ENCODE measurements at regions not wholly inside any gene's neighbourhood (a gene's known extent, or its start where the extent isn't known, plus 50 kb on each side); places are given as distances from the start of the nearest gene placed in this dataset.

GRCh38 chr18:38402509-38402908, 836.9 kb upstream of the CELF4 start:
- Histone ChIP-seq H3K4me1 (no peaks in the 10 kb centered on the region), H3K27me3 (replicated peaks; ENCODE audit: control insufficient read depth, insufficient read depth, low read length) (no peaks in the 10 kb centered on the region), H3K4me3 (ENCODE audit: low read depth, low read length) (no peak overlapping the region), H3K36me3 (ENCODE audit: control insufficient read depth, insufficient read depth, low read length) (no peaks in the 10 kb centered on the region), H3K9me3 (no peaks in the 10 kb centered on the region)
- H3K4me3 Mint-ChIP-seq (ENCODE audit: unreplicated experiment) = no peak overlapping the region
- no peak overlapping the region for H3K27ac Mint-ChIP-seq (ENCODE audit: unreplicated experiment)
- CTCF ChIA-PET = no interaction called here
- no peaks in the 10 kb centered on the region for H3K36me3 Mint-ChIP-seq (ENCODE audit: insufficient read depth, unreplicated experiment)
- no peaks in the 10 kb centered on the region for H3K27me3 Mint-ChIP-seq (ENCODE audit: insufficient read depth, unreplicated experiment)
- H3K4me1 Mint-ChIP-seq (ENCODE audit: low read depth, unreplicated experiment) = no peaks in the 10 kb centered on the region
- BruUV-seq (replicated peaks) = no TSS peak
- no peaks in the 10 kb centered on the region for H3K9me3 Mint-ChIP-seq (ENCODE audit: unreplicated experiment)
- TF ChIP-seq CTCF (IDR thresholded peaks at IDR 0.05; ENCODE audit: insufficient read depth in 1 of 2, low read depth in 1 of 2, low read length in 1 of 2, severe bottlenecking in 1 of 2, unreplicated experiment in 1 of 2) = no peak
- intact Hi-C loops (cut with micrococcal nuclease; ENCODE audit: unreplicated experiment) = no loop called here
- POLR2A ChIA-PET = no interaction called here
- no peak for DNase-seq

- H3K36me3 Mint-ChIP-seq (ENCODE audit: insufficient read depth, unreplicated experiment) = no peaks in the 10 kb centered on the region
- BruUV-seq (replicated peaks) = no TSS peak
- H3K4me1 Mint-ChIP-seq (ENCODE audit: low read depth, unreplicated experiment) = no peaks in the 10 kb centered on the region
- POLR2A ChIA-PET = no interaction called here
- intact Hi-C loops (cut with micrococcal nuclease; ENCODE audit: unreplicated experiment) = no loop called here
- H3K9me3 Mint-ChIP-seq (ENCODE audit: unreplicated experiment) = no peaks in the 10 kb centered on the region
- no peak overlapping the region for H3K27ac Mint-ChIP-seq (ENCODE audit: unreplicated experiment)
- no peaks in the 10 kb centered on the region for H3K36me3 ChIP-seq (ENCODE audit: control insufficient read depth, insufficient read depth, low read length)
- no peaks in the 10 kb centered on the region for H3K4me1 ChIP-seq
- CTCF ChIA-PET = no interaction called here
- H3K4me3 Mint-ChIP-seq (ENCODE audit: unreplicated experiment) = no peak overlapping the region
- TF ChIP-seq CTCF (IDR thresholded peaks at IDR 0.05; ENCODE audit: insufficient read depth in 1 of 2, low read depth in 1 of 2, low read length in 1 of 2, severe bottlenecking in 1 of 2, unreplicated experiment in 1 of 2) = no peak
- H3K9me3 ChIP-seq = no peaks in the 10 kb centered on the region
- no peak overlapping the region for H3K4me3 ChIP-seq (ENCODE audit: low read depth, low read length)
- no peaks in the 10 kb centered on the region for H3K27me3 Mint-ChIP-seq (ENCODE audit: insufficient read depth, unreplicated experiment)
- DNase-seq = no peak
- H3K27me3 ChIP-seq (replicated peaks; ENCODE audit: control insufficient read depth, insufficient read depth, low read length) = no peaks in the 10 kb centered on the region
These were observed 831.5 kb upstream of the CELF4 start for GRCh38 chr18:38397094-38397493.

GRCh38 chr18:38386146-38386545, 820.5 kb upstream of the CELF4 start:
- no peak overlapping the region for H3K27ac Mint-ChIP-seq (ENCODE audit: unreplicated experiment)
- H3K9me3 Mint-ChIP-seq (ENCODE audit: unreplicated experiment) = no peaks in the 10 kb centered on the region
- POLR2A ChIA-PET = no interaction called here
- no peaks in the 10 kb centered on the region for H3K27me3 Mint-ChIP-seq (ENCODE audit: insufficient read depth, unreplicated experiment)
- no peak for TF ChIP-seq CTCF (IDR thresholded peaks at IDR 0.05; ENCODE audit: insufficient read depth in 1 of 2, low read depth in 1 of 2, low read length in 1 of 2, severe bottlenecking in 1 of 2, unreplicated experiment in 1 of 2)
- H3K9me3 ChIP-seq = no peaks in the 10 kb centered on the region
- no peak overlapping the region for H3K4me3 ChIP-seq (ENCODE audit: low read depth, low read length)
- no peaks in the 10 kb centered on the region for H3K27me3 ChIP-seq (replicated peaks; ENCODE audit: control insufficient read depth, insufficient read depth, low read length)
- DNase-seq = no peak
- intact Hi-C loops (cut with micrococcal nuclease; ENCODE audit: unreplicated experiment) = no loop called here
- no peaks in the 10 kb centered on the region for H3K36me3 ChIP-seq (ENCODE audit: control insufficient read depth, insufficient read depth, low read length)
- CTCF ChIA-PET = no interaction called here
- no peak overlapping the region for H3K4me3 Mint-ChIP-seq (ENCODE audit: unreplicated experiment)
- H3K4me1 ChIP-seq = no peaks in the 10 kb centered on the region
- H3K4me1 Mint-ChIP-seq (ENCODE audit: low read depth, unreplicated experiment) = no peaks in the 10 kb centered on the region
- H3K36me3 Mint-ChIP-seq (ENCODE audit: insufficient read depth, unreplicated experiment) = no peaks in the 10 kb centered on the region
- BruUV-seq (replicated peaks) = no TSS peak

Data from Caco-2 (cell line).